ENCODE measurements at regions not wholly inside any gene's neighbourhood (a gene's known extent, or its start where the extent isn't known, plus 50 kb on each side); places are given as distances from the start of the nearest gene placed in this dataset.

DNA sequence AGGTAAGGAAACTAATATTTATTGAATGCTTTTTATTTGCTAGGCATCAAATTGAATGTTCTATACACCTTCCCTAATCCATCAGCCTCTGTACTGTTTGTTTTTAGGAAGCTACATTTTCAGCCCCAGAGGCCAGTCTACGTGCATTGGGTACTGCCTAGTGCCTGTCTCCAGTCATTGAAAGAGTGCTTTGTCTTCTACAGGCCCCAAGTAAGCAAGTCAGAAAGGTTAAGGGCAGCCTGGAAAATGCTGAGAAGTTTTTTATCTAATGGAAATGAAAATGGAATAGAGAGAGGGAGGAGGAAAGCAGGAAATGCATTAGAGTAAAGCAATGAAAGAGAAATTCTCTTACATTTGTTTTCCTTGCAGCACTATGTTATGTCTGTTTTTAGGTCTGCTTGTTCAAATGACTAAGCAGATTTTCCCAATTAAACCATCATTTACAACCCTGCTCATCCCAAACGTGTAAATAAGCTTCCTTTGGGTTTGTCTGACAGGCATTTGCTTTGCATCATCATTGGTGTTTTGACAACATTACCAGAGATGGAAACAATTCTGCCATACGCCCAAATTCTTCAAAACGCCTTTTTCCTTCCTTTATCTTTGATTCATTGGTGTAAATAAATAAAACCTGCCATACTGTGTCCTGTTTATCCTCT lies 116.0 kb upstream of the GOT2 start:
- TF ChIP-seq, protein P1, sequence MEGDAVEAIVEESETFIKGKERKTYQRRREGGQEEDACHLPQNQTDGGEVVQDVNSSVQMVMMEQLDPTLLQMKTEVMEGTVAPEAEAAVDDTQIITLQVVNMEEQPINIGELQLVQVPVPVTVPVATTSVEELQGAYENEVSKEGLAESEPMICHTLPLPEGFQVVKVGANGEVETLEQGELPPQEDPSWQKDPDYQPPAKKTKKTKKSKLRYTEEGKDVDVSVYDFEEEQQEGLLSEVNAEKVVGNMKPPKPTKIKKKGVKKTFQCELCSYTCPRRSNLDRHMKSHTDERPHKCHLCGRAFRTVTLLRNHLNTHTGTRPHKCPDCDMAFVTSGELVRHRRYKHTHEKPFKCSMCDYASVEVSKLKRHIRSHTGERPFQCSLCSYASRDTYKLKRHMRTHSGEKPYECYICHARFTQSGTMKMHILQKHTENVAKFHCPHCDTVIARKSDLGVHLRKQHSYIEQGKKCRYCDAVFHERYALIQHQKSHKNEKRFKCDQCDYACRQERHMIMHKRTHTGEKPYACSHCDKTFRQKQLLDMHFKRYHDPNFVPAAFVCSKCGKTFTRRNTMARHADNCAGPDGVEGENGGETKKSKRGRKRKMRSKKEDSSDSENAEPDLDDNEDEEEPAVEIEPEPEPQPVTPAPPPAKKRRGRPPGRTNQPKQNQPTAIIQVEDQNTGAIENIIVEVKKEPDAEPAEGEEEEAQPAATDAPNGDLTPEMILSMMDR (IDR thresholded peaks at IDR 0.05) = no peak
- TF ChIP-seq POLR2A (IDR thresholded peaks at IDR 0.05) = no peak
- no peak for TF ChIP-seq EP300 (IDR thresholded peaks at IDR 0.05)
